ENCODE measurements at regions not wholly inside any gene's neighbourhood (a gene's known extent, or its start where the extent isn't known, plus 50 kb on each side); places are given as distances from the start of the nearest gene placed in this dataset.
"Not testable (repeated sequence)": the region's sequence is repeated elsewhere in the genome, so short reads cannot be mapped to it uniquely, and the experiment has no call there.

DNA sequence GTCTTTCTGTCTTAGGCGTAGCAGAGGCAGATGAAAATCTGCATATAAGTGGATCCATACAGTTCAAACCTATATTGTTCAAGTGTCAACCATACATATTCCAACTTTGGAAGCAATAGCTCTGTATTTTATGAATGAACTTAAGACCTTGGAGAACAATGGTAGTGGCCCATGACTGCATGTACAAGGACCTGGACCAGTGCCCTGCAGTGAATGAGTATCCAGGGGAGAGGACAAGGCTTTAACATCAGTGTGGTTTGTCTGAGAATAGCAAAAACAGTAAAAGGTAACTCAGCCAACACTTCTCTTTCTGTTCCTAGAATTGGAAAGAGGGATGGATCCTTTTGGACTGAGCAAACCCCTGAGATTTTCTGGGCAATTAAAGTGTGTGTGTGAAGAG, 230.8 kb upstream of the LINC00305 start:
- Histone ChIP-seq H4K91ac (ENCODE audit: low read depth, low read length, poor library complexity) (no peak overlapping the region), H2AFZ (ENCODE audit: low read length) (no peak overlapping the region), H2BK15ac (ENCODE audit: low read length) (no peak overlapping the region), H3K36me3 (replicated peaks in 1 of 2; ENCODE audit: control insufficient read depth in 2 of 2, insufficient read depth in 2 of 2, low read length in 2 of 2) (no peaks in the 10 kb centered on the region), H2BK5ac (ENCODE audit: low read length) (no peak overlapping the region), H3K27ac (replicated peaks; ENCODE audit: low read length) (no peak overlapping the region), H3K4me1 (ENCODE audit: control insufficient read depth in 2 of 2, insufficient read depth in 1 of 2, low read depth in 1 of 2, low read length in 2 of 2) (no peaks in the 10 kb centered on the region), H3K9me3 (replicated peaks in 1 of 2; ENCODE audit: control insufficient read depth in 2 of 2, insufficient read depth in 1 of 2, low read depth in 1 of 2, low read length in 2 of 2) (no peaks in the 10 kb centered on the region), H3K79me1 (ENCODE audit: low read depth, low read length) (no peaks in the 10 kb centered on the region), H3K4ac (ENCODE audit: low read length) (no peak overlapping the region), H2AK5ac (ENCODE audit: low read depth, low read length) (no peak overlapping the region), H3K27me3 (ENCODE audit: control insufficient read depth in 3 of 3, insufficient read depth in 3 of 3, low read depth in 1 of 3, low read length in 3 of 3) (no peaks in the 10 kb centered on the region), H3K9ac (ENCODE audit: low read depth, low read length, poor library complexity) (no peak overlapping the region), H3K4me3 (ENCODE audit: low read length in 2 of 2) (no peak overlapping the region), H4K8ac (ENCODE audit: low read depth, low read length) (no peak overlapping the region), H3K14ac (ENCODE audit: low read length) (no peak overlapping the region), H2BK120ac (ENCODE audit: low read depth, low read length) (no peak overlapping the region), H2BK12ac (ENCODE audit: low read length) (no peak overlapping the region), H3K4me2 (ENCODE audit: insufficient read depth, low read length, poor library complexity, severe bottlenecking) (no peak overlapping the region), H3K18ac (ENCODE audit: low read length) (no peak overlapping the region), H3K23ac (ENCODE audit: low read depth, low read length, poor library complexity) (no peak overlapping the region)
- no CpG with 5 or more reads among the region's 1 CpG for WGBS, 2 donors (ENCODE audit: extremely low coverage in 2 of 2, insufficient read length in 2 of 2, insufficient replicate concordance in 1 of 2)
- no peak for DNase-seq (ENCODE audit: low spot score)

GRCh38 chr18:64377446-64377845, 228.6 kb upstream of the LINC00305 start:
- Histone ChIP-seq H2AK5ac (ENCODE audit: low read depth, low read length) (no peak overlapping the region), H3K9ac (ENCODE audit: low read depth, low read length, poor library complexity) (no peak overlapping the region), H3K4ac (ENCODE audit: low read length) (no peak overlapping the region), H3K14ac (ENCODE audit: low read length) (no peak overlapping the region), H3K18ac (ENCODE audit: low read length) (no peak overlapping the region), H3K36me3 (replicated peaks in 1 of 2; ENCODE audit: control insufficient read depth in 2 of 2, insufficient read depth in 2 of 2, low read length in 2 of 2) (no peaks in the 10 kb centered on the region), H3K4me2 (ENCODE audit: insufficient read depth, low read length, poor library complexity, severe bottlenecking) (no peak overlapping the region), H2BK15ac (ENCODE audit: low read length) (no peak overlapping the region), H3K23ac (ENCODE audit: low read depth, low read length, poor library complexity) (no peak overlapping the region), H2BK120ac (ENCODE audit: low read depth, low read length) (no peak overlapping the region), H3K27me3 (ENCODE audit: control insufficient read depth in 3 of 3, insufficient read depth in 3 of 3, low read depth in 1 of 3, low read length in 3 of 3) (no peaks in the 10 kb centered on the region), H4K91ac (ENCODE audit: low read depth, low read length, poor library complexity) (no peak overlapping the region), H3K9me3 (replicated peaks in 1 of 2; ENCODE audit: control insufficient read depth in 2 of 2, insufficient read depth in 1 of 2, low read depth in 1 of 2, low read length in 2 of 2) (no peaks in the 10 kb centered on the region), H2AFZ (ENCODE audit: low read length) (no peak overlapping the region), H2BK5ac (ENCODE audit: low read length) (no peak overlapping the region), H2BK12ac (ENCODE audit: low read length) (no peak overlapping the region), H4K8ac (ENCODE audit: low read depth, low read length) (no peak overlapping the region), H3K4me1 (ENCODE audit: control insufficient read depth in 2 of 2, insufficient read depth in 1 of 2, low read depth in 1 of 2, low read length in 2 of 2) (no peaks in the 10 kb centered on the region), H3K4me3 (ENCODE audit: low read length in 2 of 2) (no peak overlapping the region), H3K27ac (replicated peaks; ENCODE audit: low read length) (no peak overlapping the region), H3K79me1 (ENCODE audit: low read depth, low read length) (no peaks in the 10 kb centered on the region)
- no CpG with 5 or more reads among the region's 4 CpGs for WGBS, 2 donors (ENCODE audit: extremely low coverage in 2 of 2, insufficient read length in 2 of 2, insufficient replicate concordance in 1 of 2)
- DNase-seq (ENCODE audit: low spot score), result no peak

DNA sequence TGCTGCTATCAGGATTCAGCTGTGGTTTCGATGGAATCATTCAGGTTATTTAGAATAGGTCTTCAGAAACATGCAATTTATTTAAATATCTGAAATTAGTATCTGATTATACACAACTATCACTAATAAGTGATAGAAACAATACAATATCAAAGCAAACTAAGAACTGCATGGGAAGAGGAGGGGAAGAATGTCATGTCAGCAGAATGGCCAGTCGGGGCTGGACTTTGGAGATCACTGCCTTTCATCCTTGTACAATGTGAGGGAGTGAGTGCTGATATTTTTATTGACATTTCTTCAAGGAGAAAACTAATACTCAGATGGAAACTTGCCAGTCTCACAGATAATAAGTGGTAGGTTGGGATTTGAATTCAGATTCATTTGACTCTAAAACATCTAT, 224.0 kb upstream of the LINC00305 start:
- no peak overlapping the region for H3K9ac ChIP-seq (ENCODE audit: low read depth, low read length, poor library complexity)
- H3K4ac ChIP-seq (ENCODE audit: low read length), result no peak overlapping the region
- H3K4me3 ChIP-seq (ENCODE audit: low read length in 2 of 2), result no peak overlapping the region
- no peak for DNase-seq (ENCODE audit: low spot score)
- WGBS, 2 donors (ENCODE audit: extremely low coverage in 2 of 2, insufficient read length in 2 of 2, insufficient replicate concordance in 1 of 2), result no CpG with 5 or more reads among the region's 2 CpGs
- H2AK5ac ChIP-seq (ENCODE audit: low read depth, low read length), result no peak overlapping the region
- H3K27ac ChIP-seq (replicated peaks; ENCODE audit: low read length), result no peak overlapping the region
- no peaks in the 10 kb centered on the region for H3K36me3 ChIP-seq (replicated peaks in 1 of 2; ENCODE audit: control insufficient read depth in 2 of 2, insufficient read depth in 2 of 2, low read length in 2 of 2)
- no peak overlapping the region for H2BK120ac ChIP-seq (ENCODE audit: low read depth, low read length)
- H3K4me2 ChIP-seq (ENCODE audit: insufficient read depth, low read length, poor library complexity, severe bottlenecking), result no peak overlapping the region
- H4K8ac ChIP-seq (ENCODE audit: low read depth, low read length), result no peak overlapping the region
- no peak overlapping the region for H2BK12ac ChIP-seq (ENCODE audit: low read length)
- H3K79me1 ChIP-seq (ENCODE audit: low read depth, low read length), result no peaks in the 10 kb centered on the region
- no peaks in the 10 kb centered on the region for H3K27me3 ChIP-seq (ENCODE audit: control insufficient read depth in 3 of 3, insufficient read depth in 3 of 3, low read depth in 1 of 3, low read length in 3 of 3)
- H4K91ac ChIP-seq (ENCODE audit: low read depth, low read length, poor library complexity), result no peak overlapping the region
- no peak overlapping the region for H3K23ac ChIP-seq (ENCODE audit: low read depth, low read length, poor library complexity)
- no peaks in the 10 kb centered on the region for H3K9me3 ChIP-seq (replicated peaks in 1 of 2; ENCODE audit: control insufficient read depth in 2 of 2, insufficient read depth in 1 of 2, low read depth in 1 of 2, low read length in 2 of 2)
- no peaks in the 10 kb centered on the region for H3K4me1 ChIP-seq (ENCODE audit: control insufficient read depth in 2 of 2, insufficient read depth in 1 of 2, low read depth in 1 of 2, low read length in 2 of 2)
- no peak overlapping the region for H2BK15ac ChIP-seq (ENCODE audit: low read length)
- no peak overlapping the region for H3K18ac ChIP-seq (ENCODE audit: low read length)
- no peak overlapping the region for H2BK5ac ChIP-seq (ENCODE audit: low read length)
- no peak overlapping the region for H3K14ac ChIP-seq (ENCODE audit: low read length)
- H2AFZ ChIP-seq (ENCODE audit: low read length), result no peak overlapping the region

GRCh38 chr18:64369830-64370440, 221.0 kb upstream of the LINC00305 start:
- not testable (repeated sequence) for H3K27me3 ChIP-seq (ENCODE audit: control insufficient read depth in 3 of 3, insufficient read depth in 3 of 3, low read depth in 1 of 3, low read length in 3 of 3); H2AFZ ChIP-seq (ENCODE audit: low read length); H4K91ac ChIP-seq (ENCODE audit: low read depth, low read length, poor library complexity); DNase-seq (ENCODE audit: low spot score); H2BK120ac ChIP-seq (ENCODE audit: low read depth, low read length); H3K9me3 ChIP-seq (replicated peaks in 1 of 2; ENCODE audit: control insufficient read depth in 2 of 2, insufficient read depth in 1 of 2, low read depth in 1 of 2, low read length in 2 of 2); H3K4me1 ChIP-seq (ENCODE audit: control insufficient read depth in 2 of 2, insufficient read depth in 1 of 2, low read depth in 1 of 2, low read length in 2 of 2); H3K9ac ChIP-seq (ENCODE audit: low read depth, low read length, poor library complexity); H2AK5ac ChIP-seq (ENCODE audit: low read depth, low read length); H3K79me1 ChIP-seq (ENCODE audit: low read depth, low read length); H3K23ac ChIP-seq (ENCODE audit: low read depth, low read length, poor library complexity); H3K4me2 ChIP-seq (ENCODE audit: insufficient read depth, low read length, poor library complexity, severe bottlenecking); H3K18ac ChIP-seq (ENCODE audit: low read length); H2BK12ac ChIP-seq (ENCODE audit: low read length); H3K4ac ChIP-seq (ENCODE audit: low read length); H4K8ac ChIP-seq (ENCODE audit: low read depth, low read length); H3K27ac ChIP-seq (replicated peaks; ENCODE audit: low read length); H3K14ac ChIP-seq (ENCODE audit: low read length); H2BK5ac ChIP-seq (ENCODE audit: low read length); H3K4me3 ChIP-seq (ENCODE audit: low read length in 2 of 2); H2BK15ac ChIP-seq (ENCODE audit: low read length); H3K36me3 ChIP-seq (replicated peaks in 1 of 2; ENCODE audit: control insufficient read depth in 2 of 2, insufficient read depth in 2 of 2, low read length in 2 of 2)
- WGBS, 2 donors (ENCODE audit: extremely low coverage in 2 of 2, insufficient read length in 2 of 2, insufficient replicate concordance in 1 of 2), result no CpG with 5 or more reads among the region's 8 CpGs
